Amygdala (tissue), 56 donors: ENCODE measurements at regions not wholly inside any gene's neighbourhood (a gene's known extent, or its start where the extent isn't known, plus 50 kb on each side); places are given as distances from the start of the nearest gene placed in this dataset.
"Not testable (repeated sequence)": the region's sequence is repeated elsewhere in the genome, so short reads cannot be mapped to it uniquely, and the experiment has no call there.

ENCODE experiments used
- DNase-seq, 56 donors: peaks; one replicate each; lab custom pipeline; 2025; lab: John Stamatoyannopoulos, UW

GRCh38 chr2:147006736-147007141, 838.1 kb upstream of the ACVR2A start:
- DNase-seq = no peak

GRCh38 chr2:147003081-147003480, 841.7 kb upstream of the ACVR2A start:
- DNase-seq = no peak

GRCh38 chr2:147002256-147002655, 842.6 kb upstream of the ACVR2A start:
- DNase-seq = no peak

- no peak for DNase-seq
Observed at GRCh38 chr2:147001061-147001460, 843.8 kb upstream of the ACVR2A start.

GRCh38 chr2:147000151-147000550, 844.7 kb upstream of the ACVR2A start:
- DNase-seq = not testable (repeated sequence)

- no peak for DNase-seq
Observed at GRCh38 chr2:146997945-146998344, 846.9 kb upstream of the ACVR2A start.

- DNase-seq = no peak
Observed at GRCh38 chr2:146997488-146997887, 847.3 kb upstream of the ACVR2A start.

GRCh38 chr2:146994246-146994645, 850.6 kb upstream of the ACVR2A start:
- DNase-seq = no peak

GRCh38 chr2:146992466-146992865, 852.4 kb upstream of the ACVR2A start:
- no peak for DNase-seq

- no peak for DNase-seq
Observed at GRCh38 chr2:146992057-146992456, 852.8 kb upstream of the ACVR2A start.

- no peak for DNase-seq
Observed at GRCh38 chr2:146990311-146991054, 854.3 kb upstream of the ACVR2A start.

GRCh38 chr2:146989741-146990140, 855.1 kb upstream of the ACVR2A start:
- DNase-seq = no peak

GRCh38 chr2:146987996-146988395, 856.8 kb upstream of the ACVR2A start:
- DNase-seq = no peak

GRCh38 chr2:146986161-146986560, 858.7 kb upstream of the ACVR2A start:
- no peak for DNase-seq

GRCh38 chr2:146985753-146986152, 859.1 kb upstream of the ACVR2A start:
- DNase-seq = no peak

- DNase-seq = no peak
Observed at GRCh38 chr2:146984014-146984413, 860.8 kb upstream of the ACVR2A start.

GRCh38 chr2:146982393-146982846, 862.4 kb upstream of the ACVR2A start:
- DNase-seq = no peak

- DNase-seq = no peak
Observed at GRCh38 chr2:146981921-146982320, 862.9 kb upstream of the ACVR2A start.

- no peak for DNase-seq
Observed at GRCh38 chr2:146979746-146980145, 865.1 kb upstream of the ACVR2A start.

- DNase-seq = peak in 2 of 56 donors; percentile 2 to 5
Observed at GRCh38 chr2:146978577-146979555, 866.0 kb upstream of the ACVR2A start.

- DNase-seq = not testable (repeated sequence)
Observed at GRCh38 chr2:146970981-146971380, 873.8 kb upstream of the ACVR2A start.
